ENCODE measurements at regions not wholly inside any gene's neighbourhood (a gene's known extent, or its start where the extent isn't known, plus 50 kb on each side); places are given as distances from the start of the nearest gene placed in this dataset.

DNA sequence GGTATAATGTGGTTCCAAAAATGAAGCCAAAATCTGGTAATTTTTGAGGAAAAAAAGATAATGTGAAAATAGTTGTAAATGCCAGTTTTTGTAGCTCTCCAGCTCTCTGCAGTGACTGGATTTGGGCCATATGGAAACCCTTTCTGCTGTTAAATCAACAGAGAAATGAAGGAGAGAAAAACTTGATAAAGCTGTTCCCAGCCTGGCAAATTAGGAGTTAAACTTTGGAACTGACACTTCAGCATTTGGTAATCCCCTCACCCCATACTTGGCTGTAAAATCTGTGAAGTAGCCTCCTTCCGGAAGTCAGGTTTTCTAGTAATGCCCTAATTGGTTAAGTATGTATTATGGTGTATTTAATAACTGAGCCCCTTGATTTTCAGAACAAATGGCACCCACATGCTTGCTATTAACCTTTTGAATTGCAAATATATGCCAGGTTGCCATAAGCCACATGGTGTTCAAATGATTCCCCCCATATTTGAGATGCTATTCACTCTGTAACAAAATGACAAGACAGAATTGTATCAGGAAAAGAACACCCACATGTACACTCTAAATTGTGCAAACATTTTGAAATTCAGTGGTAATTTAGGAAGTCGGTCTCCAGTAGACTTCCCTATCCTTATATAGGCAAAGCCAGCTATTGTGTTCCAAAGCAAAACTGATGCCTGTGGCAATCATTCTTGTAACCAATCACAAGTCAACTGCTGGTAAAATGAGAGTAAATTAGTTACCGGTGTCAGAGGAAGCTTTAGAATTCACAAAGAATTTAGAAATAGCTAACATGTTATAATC is 96.3 kb upstream of the ADAMTS3 start (continued):
- TF ChIP-seq ELF1 (IDR thresholded peaks at IDR 0.05; ENCODE audit: borderline replicate concordance, low read depth) (no peak), RAD21 (IDR thresholded peaks at IDR 0.05; ENCODE audit: low read depth) (no peak), SRF (IDR thresholded peaks at IDR 0.05; ENCODE audit: low read depth) (no peak), CBX3 (IDR thresholded peaks at IDR 0.05; ENCODE audit: low read depth) (no peak)

DNA sequence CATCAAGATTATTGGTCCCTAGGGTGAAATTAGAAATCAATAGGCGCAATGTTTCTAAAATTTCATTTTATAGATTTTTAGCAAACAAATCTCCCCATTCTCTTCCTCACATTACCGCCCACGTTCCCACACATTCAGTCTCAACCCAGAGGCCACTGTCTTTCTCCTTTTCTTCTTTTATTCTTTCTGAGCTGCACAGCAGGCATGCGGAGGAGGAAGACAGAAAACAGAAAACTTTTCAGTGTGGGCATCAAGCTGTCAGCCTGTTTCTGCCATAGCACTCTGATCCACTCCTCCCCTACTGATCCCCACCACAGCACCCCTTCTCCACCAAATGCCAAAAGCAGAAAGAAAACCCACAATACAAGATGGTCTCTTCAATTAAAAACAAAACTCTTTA is 94.8 kb upstream of the ADAMTS3 start:
- no peak overlapping the region for H3K4me2 ChIP-seq (ENCODE audit: low read length)
- ChIA-PET POLR2A (no interaction called here), RAD21 (ENCODE audit: low non-redundant PET in 1 of 2, low total read pairs in 2 of 2, uncharacterized antibody in 2 of 2, unreplicated experiment in 2 of 2) (no interaction called here)

More for the DNA sequence above, 94.8 kb upstream of the ADAMTS3 start:
- no peak for TF ChIP-seq ELF1 (IDR thresholded peaks at IDR 0.05; ENCODE audit: borderline replicate concordance, low read depth)
- TF ChIP-seq SRF (IDR thresholded peaks at IDR 0.05; ENCODE audit: low read depth): no peak
- TF ChIP-seq TCF7L2 (IDR thresholded peaks at IDR 0.05; ENCODE audit: borderline replicate concordance, extremely low read depth, insufficient read depth, insufficient read length): no peak
- no peak for TF ChIP-seq SIN3A (IDR thresholded peaks at IDR 0.05; ENCODE audit: low read depth)
- no peak for TF ChIP-seq JUND (IDR thresholded peaks at IDR 0.05)
- TF ChIP-seq POLR2AphosphoS5 (IDR thresholded peaks at IDR 0.05; ENCODE audit: low read depth, low read length): no peak
- TF ChIP-seq CEBPB (IDR thresholded peaks at IDR 0.05; ENCODE audit: low read depth): no peak
- TF ChIP-seq EZH2phosphoT487 (IDR thresholded peaks at IDR 0.05; ENCODE audit: borderline replicate concordance): no peak
- TF ChIP-seq, protein P1, sequence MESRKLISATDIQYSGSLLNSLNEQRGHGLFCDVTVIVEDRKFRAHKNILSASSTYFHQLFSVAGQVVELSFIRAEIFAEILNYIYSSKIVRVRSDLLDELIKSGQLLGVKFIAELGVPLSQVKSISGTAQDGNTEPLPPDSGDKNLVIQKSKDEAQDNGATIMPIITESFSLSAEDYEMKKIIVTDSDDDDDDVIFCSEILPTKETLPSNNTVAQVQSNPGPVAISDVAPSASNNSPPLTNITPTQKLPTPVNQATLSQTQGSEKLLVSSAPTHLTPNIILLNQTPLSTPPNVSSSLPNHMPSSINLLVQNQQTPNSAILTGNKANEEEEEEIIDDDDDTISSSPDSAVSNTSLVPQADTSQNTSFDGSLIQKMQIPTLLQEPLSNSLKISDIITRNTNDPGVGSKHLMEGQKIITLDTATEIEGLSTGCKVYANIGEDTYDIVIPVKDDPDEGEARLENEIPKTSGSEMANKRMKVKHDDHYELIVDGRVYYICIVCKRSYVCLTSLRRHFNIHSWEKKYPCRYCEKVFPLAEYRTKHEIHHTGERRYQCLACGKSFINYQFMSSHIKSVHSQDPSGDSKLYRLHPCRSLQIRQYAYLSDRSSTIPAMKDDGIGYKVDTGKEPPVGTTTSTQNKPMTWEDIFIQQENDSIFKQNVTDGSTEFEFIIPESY (IDR thresholded peaks at IDR 0.05; ENCODE audit: extremely low read depth, insufficient replicate concordance, low read length): no peak
- TF ChIP-seq FOSL1 (IDR thresholded peaks at IDR 0.05; ENCODE audit: low read depth): no peak
- TF ChIP-seq, protein P2, sequence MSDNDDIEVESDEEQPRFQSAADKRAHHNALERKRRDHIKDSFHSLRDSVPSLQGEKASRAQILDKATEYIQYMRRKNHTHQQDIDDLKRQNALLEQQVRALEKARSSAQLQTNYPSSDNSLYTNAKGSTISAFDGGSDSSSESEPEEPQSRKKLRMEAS (IDR thresholded peaks at IDR 0.05): no peak
- TF ChIP-seq, protein P3, sequence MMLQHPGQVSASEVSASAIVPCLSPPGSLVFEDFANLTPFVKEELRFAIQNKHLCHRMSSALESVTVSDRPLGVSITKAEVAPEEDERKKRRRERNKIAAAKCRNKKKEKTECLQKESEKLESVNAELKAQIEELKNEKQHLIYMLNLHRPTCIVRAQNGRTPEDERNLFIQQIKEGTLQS (IDR thresholded peaks at IDR 0.05): no peak
- TF ChIP-seq SP1 (IDR thresholded peaks at IDR 0.05; ENCODE audit: low read depth): no peak
- TF ChIP-seq EGR1 (IDR thresholded peaks at IDR 0.05; ENCODE audit: low read depth): no peak
- no peak for TF ChIP-seq CBX3 (IDR thresholded peaks at IDR 0.05; ENCODE audit: low read depth)
- 0 out of 2 replicates have a peak, but pooled peaks cover 3% of the 10 kb centered on the region for H3K27me3 ChIP-seq (ENCODE audit: insufficient read depth, low read length)
- no peaks in the 10 kb centered on the region for H4K20me1 ChIP-seq (ENCODE audit: insufficient read depth)
- no TSS peak for BruUV-seq (replicated peaks)
- no peak overlapping the region for H3K27ac ChIP-seq (ENCODE audit: low read depth, low read length)
- intact Hi-C loops (cut with micrococcal nuclease): no loop called here
- H3K9me3 ChIP-seq (ENCODE audit: control insufficient read depth in 1 of 2, insufficient read depth in 1 of 2, low read depth in 1 of 2, low read length in 2 of 2): no peaks in the 10 kb centered on the region
- no peaks in the 10 kb centered on the region for H3K79me2 ChIP-seq (ENCODE audit: insufficient read depth, low read length)
- no peak overlapping the region for H3K9ac ChIP-seq (ENCODE audit: low read length)
- H3K36me3 ChIP-seq (ENCODE audit: control insufficient read depth in 1 of 2, insufficient read depth in 2 of 2, low read length in 2 of 2): no peaks in the 10 kb centered on the region
- no peak overlapping the region for H3K4me3 ChIP-seq (replicated peaks in 1 of 2; ENCODE audit: low read depth in 1 of 2, low read length in 2 of 2)
- no peaks in the 10 kb centered on the region for H3K4me1 ChIP-seq (ENCODE audit: control insufficient read depth in 1 of 2, insufficient read depth in 2 of 2, low read length in 2 of 2)
- no peak for DNase-seq (ENCODE audit: low read depth, low spot score)
- no peaks in the 10 kb centered on the region for H3K9me2 ChIP-seq (ENCODE audit: insufficient read depth)
- no peak overlapping the region for H2AFZ ChIP-seq (ENCODE audit: low read depth, low read length, poor library complexity, severe bottlenecking)
- no peak for ATAC-seq
- CTCF ChIA-PET: no interaction called here

Data from HCT116 (cell line).